ENCODE measurements at regions not wholly inside any gene's neighbourhood (a gene's known extent, or its start where the extent isn't known, plus 50 kb on each side); places are given as distances from the start of the nearest gene placed in this dataset.

DNA sequence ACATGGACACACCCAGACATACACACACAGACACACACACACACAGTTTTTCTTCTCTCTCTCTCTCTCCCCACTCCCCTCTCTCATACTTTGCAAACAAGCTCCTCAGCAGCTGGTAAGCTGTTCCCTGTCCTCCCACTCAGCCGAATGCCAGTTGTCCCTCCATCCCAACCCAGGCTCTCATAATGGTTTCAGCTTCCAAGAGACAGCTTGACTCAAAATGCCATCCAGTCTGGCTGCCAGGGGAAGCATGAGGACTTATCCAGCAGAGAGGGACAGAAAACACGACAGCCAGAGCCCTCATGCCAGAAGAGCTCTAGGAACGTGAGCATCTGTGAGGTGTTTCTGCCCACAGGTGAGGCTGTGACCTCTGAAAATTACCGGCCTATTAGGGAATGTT lies 112.6 kb upstream of the SPDL1 start:
- ChIA-PET CTCF (no interaction called here), POLR2A (no interaction called here)
- Mint-ChIP-seq H3K4me3 (no peak overlapping the region), H3K27ac (no peak overlapping the region), H3K27me3 (peaks cover 11% of the 10 kb centered on the region), H3K4me1 (no peaks in the 10 kb centered on the region), H3K9me3 (ENCODE audit: insufficient read depth) (no peaks in the 10 kb centered on the region)
- ATAC-seq (ENCODE audit: low read depth) (no peak), DNase-seq (no peak)
- no peaks in the 10 kb centered on the region for H3K79me2 ChIP-seq (ENCODE audit: control insufficient read depth, insufficient read depth, low read length)
- H3K27ac ChIP-seq (ENCODE audit: low read length in 2 of 2): no peak overlapping the region
- no peak overlapping the region for H3K9ac ChIP-seq (ENCODE audit: low read length)
- H3K4me1 ChIP-seq (ENCODE audit: control insufficient read depth in 2 of 2, insufficient read depth in 2 of 2, low read length in 2 of 2): no peaks in the 10 kb centered on the region
- WGBS (ENCODE audit: insufficient coverage): 88% methylated on average over 3 of the region's 4 CpGs
- H3K27me3 ChIP-seq (replicated peaks in 1 of 4; ENCODE audit: control extremely low read depth in 1 of 4, control insufficient read depth in 3 of 4, insufficient read depth in 4 of 4, low read length in 3 of 4): peaks cover 0 to 3% (median 0%) of the 10 kb centered on the region in 4 experiments
- no peak overlapping the region for H3K4me2 ChIP-seq (replicated peaks; ENCODE audit: low read depth, low read length, poor library complexity, severe bottlenecking)
- H4K20me1 ChIP-seq (ENCODE audit: control insufficient read depth, insufficient read depth, low read length, poor library complexity, severe bottlenecking): no peaks in the 10 kb centered on the region
- intact Hi-C loops (cut with micrococcal nuclease): no loop called here
- H3K36me3 ChIP-seq (replicated peaks in 1 of 2; ENCODE audit: control extremely low read depth in 1 of 2, control insufficient read depth in 1 of 2, extremely low read depth in 1 of 2, insufficient read depth in 2 of 2, low read length in 1 of 2): no peaks in the 10 kb centered on the region
- H2AFZ ChIP-seq (ENCODE audit: insufficient read depth, low read depth, low read length, poor library complexity, severe bottlenecking): no peak overlapping the region
- no peak overlapping the region for H3K4me3 ChIP-seq (ENCODE audit: control extremely low read depth in 1 of 5, extremely low read depth in 1 of 5, insufficient read depth in 1 of 5, low read depth in 2 of 5, low read length in 4 of 5)
- H3K9me3 ChIP-seq (ENCODE audit: control extremely low read depth in 1 of 3, control insufficient read depth in 2 of 3, insufficient read depth in 1 of 3, low read length in 2 of 3): no peaks in the 10 kb centered on the region
- TF ChIP-seq EZH2 (IDR thresholded peaks at IDR 0.05; ENCODE audit: borderline replicate concordance, insufficient read depth, low read depth, low read length, poor library complexity, severe bottlenecking) (no peak), CTCF (IDR thresholded peaks at IDR 0.05) (no peak)

- DNase-seq: no peak
- intact Hi-C loops (cut with micrococcal nuclease): no loop called here
- Mint-ChIP-seq H3K27me3 (peaks cover 3% of the 10 kb centered on the region), H3K4me3 (no peak overlapping the region), H3K9me3 (ENCODE audit: insufficient read depth) (no peaks in the 10 kb centered on the region), H3K27ac (no peak overlapping the region), H3K4me1 (no peaks in the 10 kb centered on the region)
- no peaks in the 10 kb centered on the region for H3K36me3 ChIP-seq (replicated peaks in 1 of 2; ENCODE audit: control extremely low read depth in 1 of 2, control insufficient read depth in 1 of 2, extremely low read depth in 1 of 2, insufficient read depth in 2 of 2, low read length in 1 of 2)
- H3K4me1 ChIP-seq (ENCODE audit: control insufficient read depth in 2 of 2, insufficient read depth in 2 of 2, low read length in 2 of 2): no peaks in the 10 kb centered on the region
- no CpG with 5 or more reads among the region's 5 CpGs for WGBS (ENCODE audit: insufficient coverage)
- no peak overlapping the region for H3K4me2 ChIP-seq (replicated peaks; ENCODE audit: low read depth, low read length, poor library complexity, severe bottlenecking)
- H3K27me3 ChIP-seq (replicated peaks in 1 of 4; ENCODE audit: control extremely low read depth in 1 of 4, control insufficient read depth in 3 of 4, insufficient read depth in 4 of 4, low read length in 3 of 4): peaks cover 0 to 3% (median 0%) of the 10 kb centered on the region in 4 experiments
- no peak overlapping the region for H3K9ac ChIP-seq (ENCODE audit: low read length)
- H3K9me3 ChIP-seq (ENCODE audit: control extremely low read depth in 1 of 3, control insufficient read depth in 2 of 3, insufficient read depth in 1 of 3, low read length in 2 of 3): no peaks in the 10 kb centered on the region
- CTCF ChIA-PET: no interaction called here
- POLR2A ChIA-PET: no interaction called here
- no peak overlapping the region for H2AFZ ChIP-seq (ENCODE audit: insufficient read depth, low read depth, low read length, poor library complexity, severe bottlenecking)
- no peak overlapping the region for H3K27ac ChIP-seq (ENCODE audit: low read length in 2 of 2)
- TF ChIP-seq CTCF (IDR thresholded peaks at IDR 0.05) (no peak), EZH2 (IDR thresholded peaks at IDR 0.05; ENCODE audit: borderline replicate concordance, insufficient read depth, low read depth, low read length, poor library complexity, severe bottlenecking) (no peak)
- H3K79me2 ChIP-seq (ENCODE audit: control insufficient read depth, insufficient read depth, low read length): no peaks in the 10 kb centered on the region
- no peaks in the 10 kb centered on the region for H4K20me1 ChIP-seq (ENCODE audit: control insufficient read depth, insufficient read depth, low read length, poor library complexity, severe bottlenecking)
- H3K4me3 ChIP-seq (ENCODE audit: control extremely low read depth in 1 of 5, extremely low read depth in 1 of 5, insufficient read depth in 1 of 5, low read depth in 2 of 5, low read length in 4 of 5): no peak overlapping the region
- no peak for ATAC-seq (ENCODE audit: low read depth)
Measured at GRCh38 chr5:169467041-169467771, 116.4 kb upstream of the SPDL1 start.

Measured in B cell (primary cell).